Keratinocyte (primary cell): ENCODE measurements at regions not wholly inside any gene's neighbourhood (a gene's known extent, or its start where the extent isn't known, plus 50 kb on each side); places are given as distances from the start of the nearest gene placed in this dataset.

Experiments
- DNase-seq: peaks from one replicate; pipeline ENCODE4 v3.0.0-alpha.2; 2011; ENCODE audit warnings: low read depth, missing footprints, low spot score
- FAIRE-seq: peaks from 2 replicates; lab custom pipeline; 2011; peaks lifted over from hg19 to GRCh38; lab: Jason Lieb, UNC
- H2AFZ ChIP-seq: 2 replicates; pipeline ENCODE4 v1.6.0; 2012; ENCODE audit warnings: low read length, control low read depth, inconsistent platforms; ENCODE audit not compliant: control insufficient read depth
- H3K27ac ChIP-seq: 2 replicates; pipeline ENCODE4 v1.5.1; 2011; ENCODE audit warnings: low read length; ENCODE audit not compliant: control insufficient read depth, insufficient read depth
- H3K27me3 ChIP-seq: 3 replicates; pipeline ENCODE4 v1.6.0; 2011; ENCODE audit warnings: low read length; ENCODE audit not compliant: control insufficient read depth, insufficient read depth; ENCODE audit errors: extremely low read depth
- H3K36me3 ChIP-seq, 2 experiments: 2 replicates in 1 of 2; 3 replicates in 1 of 2; pipeline ENCODE4 v1.5.1; 2011; ENCODE audit warnings: low read length in 2 of 2, mild to moderate bottlenecking in 1 of 2; ENCODE audit not compliant: control insufficient read depth in 2 of 2, insufficient read depth in 2 of 2; ENCODE audit errors: extremely low read depth in 1 of 2
- H3K4me1 ChIP-seq: 3 replicates; pipeline ENCODE4 v1.5.1; 2011; ENCODE audit warnings: low read length; ENCODE audit not compliant: control insufficient read depth, insufficient read depth; ENCODE audit errors: extremely low read depth
- H3K4me2 ChIP-seq: 3 replicates; pipeline ENCODE4 v1.6.0; 2011; ENCODE audit warnings: low read depth, low read length; ENCODE audit not compliant: control insufficient read depth, insufficient read depth; ENCODE audit errors: extremely low read depth
- H3K4me3 ChIP-seq, 3 experiments: fragments of 200-600 bp in 1 of 3; sonication (generic) in 1 of 3; 2 replicates in 2 of 3; 3 replicates in 1 of 3; pipeline ENCODE4 v1.5.1; 2011 to 2016; ENCODE audit warnings: low read length in 3 of 3, mild to moderate bottlenecking in 3 of 3, control low read depth in 2 of 3, inconsistent platforms in 1 of 3, low read depth in 1 of 3, mixed read lengths in 1 of 3, mixed run types in 1 of 3, moderate library complexity in 1 of 3; ENCODE audit not compliant: control insufficient read depth in 2 of 3, insufficient read depth in 2 of 3; ENCODE audit errors: extremely low read depth in 1 of 3
- H3K79me2 ChIP-seq: 2 replicates; pipeline ENCODE4 v1.6.0; 2012; ENCODE audit warnings: low read length; ENCODE audit not compliant: control insufficient read depth, insufficient read depth
- H3K9ac ChIP-seq: 3 replicates; pipeline ENCODE4 v1.6.0; 2011; ENCODE audit warnings: low read length; ENCODE audit not compliant: control insufficient read depth, insufficient read depth; ENCODE audit errors: extremely low read depth
- H3K9me1 ChIP-seq: 3 replicates; pipeline ENCODE4 v1.6.0; 2011; ENCODE audit warnings: low read length; ENCODE audit not compliant: control insufficient read depth, insufficient read depth; ENCODE audit errors: extremely low read depth
- H3K9me3 ChIP-seq: 2 replicates; pipeline ENCODE4 v1.5.1; 2012; ENCODE audit warnings: low read depth, low read length; ENCODE audit not compliant: control insufficient read depth
- H4K20me1 ChIP-seq: 3 replicates; pipeline ENCODE4 v1.6.0; 2011; ENCODE audit warnings: low read length; ENCODE audit not compliant: control insufficient read depth, insufficient read depth; ENCODE audit errors: extremely low read depth
- CTCF ChIP-seq, 3 experiments: IDR thresholded peaks in 1 of 3; conservative IDR thresholded peaks in 1 of 3; optimal IDR thresholded peaks in 1 of 3; 2 replicates in 2 of 3; 3 replicates in 1 of 3; pipeline versions ENCODE3 to v1.5.1; 2011; ENCODE audit warnings: low read length in 3 of 3, mild to moderate bottlenecking in 3 of 3, moderate library complexity in 2 of 3, control low read depth in 1 of 3, inconsistent platforms in 1 of 3; ENCODE audit not compliant: insufficient read depth in 2 of 3; ENCODE audit errors: extremely low read depth in 1 of 3
- EZH2 ChIP-seq: IDR thresholded peaks from one replicate; pipeline ENCODE4 v1.6.1; 2012; ENCODE audit warnings: inconsistent platforms, mild to moderate bottlenecking, low read length, moderate library complexity
- dilution Hi-C: fragments of 300-500 bp; cut with MboI; formaldehyde crosslinking; loops from one replicate; pipeline ENCODE4 v1.7.0; 2020; ENCODE audit warnings: low sequenced_read_pairs; ENCODE audit not compliant: extremely low pct_ligation_motif_present

GRCh38 chr5:125011419-125011818 lies 265.0 kb upstream of the ZNF608 start:
- Histone ChIP-seq H3K36me3 (no peaks in the 10 kb centered on the region), H4K20me1 (no peaks in the 10 kb centered on the region), H3K27ac (no peak overlapping the region), H3K4me2 (no peak overlapping the region), H3K4me1 (peaks cover 6% of the 10 kb centered on the region), H3K9ac (no peak overlapping the region), H3K27me3 (no peaks in the 10 kb centered on the region), H2AFZ (no peak overlapping the region), H3K9me3 (no peaks in the 10 kb centered on the region), H3K79me2 (no peaks in the 10 kb centered on the region), H3K4me3 (no peak overlapping the region), H3K9me1 (no peaks in the 10 kb centered on the region)
- TF ChIP-seq EZH2 = no peak
- TF ChIP-seq CTCF (optimal IDR thresholded peaks at IDR 0.05 in 1 of 3, IDR thresholded peaks at IDR 0.05 in 1 of 3, conservative IDR thresholded peaks at IDR 0.05 in 1 of 3; ENCODE audit: extremely low read depth in 1 of 3, insufficient read depth in 2 of 3, low read length in 3 of 3) = no peak
- no peak for FAIRE-seq
- DNase-seq = no peak
- dilution Hi-C loops = no loop called here

- Histone ChIP-seq H3K9me3 (no peaks in the 10 kb centered on the region), H3K27ac (no peak overlapping the region), H4K20me1 (no peaks in the 10 kb centered on the region), H3K4me1 (peaks cover 6% of the 10 kb centered on the region), H3K27me3 (no peaks in the 10 kb centered on the region), H3K36me3 (no peaks in the 10 kb centered on the region), H3K9me1 (no peaks in the 10 kb centered on the region), H3K4me3 (no peak overlapping the region), H3K79me2 (no peaks in the 10 kb centered on the region), H2AFZ (no peak overlapping the region), H3K9ac (no peak overlapping the region), H3K4me2 (no peak overlapping the region)
- DNase-seq (no peak), FAIRE-seq (no peak)
- dilution Hi-C loops = no loop called here
- TF ChIP-seq EZH2 = no peak
- no peak for TF ChIP-seq CTCF (optimal IDR thresholded peaks at IDR 0.05 in 1 of 3, IDR thresholded peaks at IDR 0.05 in 1 of 3, conservative IDR thresholded peaks at IDR 0.05 in 1 of 3; ENCODE audit: extremely low read depth in 1 of 3, insufficient read depth in 2 of 3, low read length in 3 of 3)
Observed at GRCh38 chr5:125011947-125012346, 265.5 kb upstream of the ZNF608 start.
